ENCODE measurements at regions not wholly inside any gene's neighbourhood (a gene's known extent, or its start where the extent isn't known, plus 50 kb on each side); places are given as distances from the start of the nearest gene placed in this dataset.

DNA sequence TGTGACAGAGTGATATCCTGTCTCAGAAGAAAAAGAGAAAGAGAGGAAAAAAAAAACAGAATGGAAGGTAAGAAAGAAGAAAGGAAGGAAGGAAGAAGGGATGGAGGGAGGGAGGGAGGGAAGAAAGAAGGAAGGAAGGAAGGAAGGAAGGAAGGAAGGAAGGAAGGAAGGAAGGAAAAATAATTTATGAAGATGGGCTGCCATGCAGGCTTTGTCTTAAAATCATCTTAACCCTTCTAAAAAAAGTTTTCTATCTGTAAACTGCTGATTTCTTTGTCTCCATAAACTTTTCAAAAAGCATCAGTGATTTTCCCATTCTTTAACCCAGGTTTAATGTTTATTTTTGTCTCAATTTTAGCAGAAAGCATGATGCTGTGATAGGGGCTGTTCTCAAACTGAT is 1154.1 kb upstream of the CDH6 start:
- Histone ChIP-seq H3K36me3 (replicated peaks) (no peaks in the 10 kb centered on the region), H3K4me3 (ENCODE audit: low read depth, low read length) (no peak overlapping the region), H3K27me3 (replicated peaks) (no peaks in the 10 kb centered on the region), H3K27ac (no peak overlapping the region)
- in situ Hi-C loops (cut with HindIII; ENCODE audit: low pct_ligation_motif_present, low sequenced_read_pairs) = no loop called here
- no peak for DNase-seq
- TF ChIP-seq, protein P1, sequence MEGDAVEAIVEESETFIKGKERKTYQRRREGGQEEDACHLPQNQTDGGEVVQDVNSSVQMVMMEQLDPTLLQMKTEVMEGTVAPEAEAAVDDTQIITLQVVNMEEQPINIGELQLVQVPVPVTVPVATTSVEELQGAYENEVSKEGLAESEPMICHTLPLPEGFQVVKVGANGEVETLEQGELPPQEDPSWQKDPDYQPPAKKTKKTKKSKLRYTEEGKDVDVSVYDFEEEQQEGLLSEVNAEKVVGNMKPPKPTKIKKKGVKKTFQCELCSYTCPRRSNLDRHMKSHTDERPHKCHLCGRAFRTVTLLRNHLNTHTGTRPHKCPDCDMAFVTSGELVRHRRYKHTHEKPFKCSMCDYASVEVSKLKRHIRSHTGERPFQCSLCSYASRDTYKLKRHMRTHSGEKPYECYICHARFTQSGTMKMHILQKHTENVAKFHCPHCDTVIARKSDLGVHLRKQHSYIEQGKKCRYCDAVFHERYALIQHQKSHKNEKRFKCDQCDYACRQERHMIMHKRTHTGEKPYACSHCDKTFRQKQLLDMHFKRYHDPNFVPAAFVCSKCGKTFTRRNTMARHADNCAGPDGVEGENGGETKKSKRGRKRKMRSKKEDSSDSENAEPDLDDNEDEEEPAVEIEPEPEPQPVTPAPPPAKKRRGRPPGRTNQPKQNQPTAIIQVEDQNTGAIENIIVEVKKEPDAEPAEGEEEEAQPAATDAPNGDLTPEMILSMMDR (IDR thresholded peaks at IDR 0.05; ENCODE audit: low read depth, low read length, missing control alignments) = no peak

DNA sequence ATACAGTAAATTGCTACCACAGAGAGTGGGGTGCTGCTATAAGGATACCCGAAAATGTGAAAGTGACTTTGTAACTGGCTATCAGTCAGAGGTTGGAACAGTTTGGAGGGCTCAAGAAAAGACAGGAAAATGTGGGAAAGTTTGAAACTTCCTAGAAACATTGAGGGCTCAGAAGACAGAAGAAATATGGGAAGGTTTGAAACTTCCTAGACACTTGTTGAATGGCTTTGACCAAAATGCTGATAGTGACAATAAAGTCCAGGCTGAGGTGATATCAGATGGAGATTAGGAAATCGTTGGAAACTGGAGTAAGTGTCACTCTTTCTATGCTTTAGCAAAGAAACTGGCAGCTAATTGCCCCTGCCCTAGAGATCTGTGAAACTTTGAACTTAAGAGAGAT is 1158.6 kb upstream of the CDH6 start:
- TF ChIP-seq, protein P1 (IDR thresholded peaks at IDR 0.05; ENCODE audit: low read depth, low read length, missing control alignments) = no peak
- no peak overlapping the region for H3K27ac ChIP-seq
- no peak for DNase-seq
- in situ Hi-C loops (cut with HindIII; ENCODE audit: low pct_ligation_motif_present, low sequenced_read_pairs) = no loop called here
- H3K4me3 ChIP-seq (ENCODE audit: low read depth, low read length) = no peak overlapping the region
- H3K36me3 ChIP-seq (replicated peaks) = no peaks in the 10 kb centered on the region
- no peaks in the 10 kb centered on the region for H3K27me3 ChIP-seq (replicated peaks)

DNA sequence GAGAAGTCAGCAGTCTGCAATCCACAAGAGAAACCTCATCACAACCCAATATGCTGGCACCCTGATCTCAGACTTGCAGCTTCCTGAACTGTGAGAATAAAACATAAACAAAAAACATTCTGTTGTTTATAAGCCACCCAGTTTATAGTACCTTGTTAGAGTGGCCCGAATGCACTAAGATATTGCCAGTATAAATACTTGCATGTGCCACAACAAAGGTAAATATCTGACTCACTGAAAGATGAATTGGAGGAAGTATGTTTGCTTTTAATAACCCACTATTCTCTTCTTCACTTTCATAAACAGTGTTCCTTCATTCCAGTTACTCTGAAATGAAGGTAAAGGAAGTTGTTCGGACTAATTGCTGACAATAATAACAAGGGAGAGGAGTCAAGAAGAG is 1163.4 kb upstream of the CDH6 start:
- Histone ChIP-seq H3K36me3 (replicated peaks) (no peaks in the 10 kb centered on the region), H3K4me3 (ENCODE audit: low read depth, low read length) (no peak overlapping the region), H3K27ac (no peak overlapping the region), H3K27me3 (replicated peaks) (no peaks in the 10 kb centered on the region)
- DNase-seq = no peak
- in situ Hi-C loops (cut with HindIII; ENCODE audit: low pct_ligation_motif_present, low sequenced_read_pairs) = no loop called here
- TF ChIP-seq, protein P1 (IDR thresholded peaks at IDR 0.05; ENCODE audit: low read depth, low read length, missing control alignments) = no peak

DNA sequence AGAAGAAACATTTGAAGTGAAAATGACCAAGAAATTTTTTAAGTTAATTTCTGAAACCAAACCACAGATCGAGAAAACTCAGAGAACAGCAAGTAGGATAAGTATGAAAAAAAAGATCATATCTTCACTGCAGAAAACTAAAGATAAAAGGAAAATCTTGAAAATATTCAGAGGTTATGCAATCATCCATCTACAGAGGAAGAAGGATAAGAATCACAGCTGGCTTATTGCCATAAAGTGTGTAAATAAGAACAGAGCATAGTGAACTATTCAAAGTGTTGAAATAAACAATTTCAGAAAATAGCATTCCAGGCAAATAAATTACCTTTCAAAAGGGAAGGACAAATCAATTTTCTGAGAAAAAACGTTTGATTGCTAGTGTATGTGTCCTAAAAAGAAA is 1191.7 kb upstream of the CDH6 start:
- TF ChIP-seq, protein P1 (IDR thresholded peaks at IDR 0.05; ENCODE audit: low read depth, low read length, missing control alignments) = no peak
- in situ Hi-C loops (cut with HindIII; ENCODE audit: low pct_ligation_motif_present, low sequenced_read_pairs) = no loop called here
- Histone ChIP-seq H3K4me3 (ENCODE audit: low read depth, low read length) (no peak overlapping the region), H3K36me3 (replicated peaks) (no peaks in the 10 kb centered on the region), H3K27ac (no peak overlapping the region), H3K27me3 (replicated peaks) (no peaks in the 10 kb centered on the region)
- no peak for DNase-seq

DNA sequence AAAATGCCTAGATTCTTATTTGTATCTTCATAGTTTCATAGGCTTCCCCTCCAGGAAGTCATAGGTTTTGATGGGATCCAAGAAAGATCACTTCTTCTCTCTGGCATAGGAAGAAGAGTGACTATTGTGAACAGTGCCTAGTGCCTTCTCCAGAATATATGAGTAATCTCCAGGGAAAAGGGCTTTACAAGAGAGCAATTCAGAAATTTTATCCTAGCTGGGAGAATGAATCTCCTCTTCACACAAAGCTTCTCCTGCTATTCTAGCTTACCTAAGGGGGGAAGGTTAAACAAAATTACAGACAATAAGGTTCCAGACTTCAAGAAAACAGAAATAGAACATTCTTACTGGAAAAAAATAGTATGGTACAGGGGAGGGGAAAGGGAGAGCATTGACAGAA is 1193.3 kb upstream of the CDH6 start:
- TF ChIP-seq, protein P1 (IDR thresholded peaks at IDR 0.05; ENCODE audit: low read depth, low read length, missing control alignments) = no peak
- H3K36me3 ChIP-seq (replicated peaks) = no peaks in the 10 kb centered on the region
- no peaks in the 10 kb centered on the region for H3K27me3 ChIP-seq (replicated peaks)
- in situ Hi-C loops (cut with HindIII; ENCODE audit: low pct_ligation_motif_present, low sequenced_read_pairs) = no loop called here
- no peak overlapping the region for H3K4me3 ChIP-seq (ENCODE audit: low read depth, low read length)
- no peak overlapping the region for H3K27ac ChIP-seq
- DNase-seq = no peak

DNA sequence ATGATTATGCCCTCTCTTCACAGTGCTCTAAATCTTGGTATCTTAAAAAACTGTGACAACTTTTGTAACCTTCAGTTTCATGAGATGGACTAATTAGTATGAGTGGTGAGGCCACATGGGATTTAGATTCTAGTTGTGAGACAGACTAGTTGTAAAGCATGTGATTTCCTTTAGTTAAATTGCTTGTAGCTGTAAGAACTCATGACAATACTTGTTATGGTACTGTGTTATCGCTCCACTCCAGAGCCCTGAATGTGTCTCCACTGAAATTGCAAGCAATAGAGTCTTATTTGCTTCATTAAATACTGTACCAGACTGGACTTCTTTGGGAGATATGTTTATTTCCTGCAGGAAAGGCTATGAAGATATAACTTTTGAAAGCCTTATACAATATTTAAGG is 1198.3 kb upstream of the CDH6 start:
- no peaks in the 10 kb centered on the region for H3K36me3 ChIP-seq (replicated peaks)
- DNase-seq = no peak
- H3K27ac ChIP-seq = no peak overlapping the region
- H3K27me3 ChIP-seq (replicated peaks) = no peaks in the 10 kb centered on the region
- H3K4me3 ChIP-seq (ENCODE audit: low read depth, low read length) = no peak overlapping the region
- TF ChIP-seq, protein P1 (IDR thresholded peaks at IDR 0.05; ENCODE audit: low read depth, low read length, missing control alignments) = no peak
- in situ Hi-C loops (cut with HindIII; ENCODE audit: low pct_ligation_motif_present, low sequenced_read_pairs) = no loop called here

All from brain microvascular endothelial cell (primary cell).